ENCODE measurements at regions not wholly inside any gene's neighbourhood (a gene's known extent, or its start where the extent isn't known, plus 50 kb on each side); places are given as distances from the start of the nearest gene placed in this dataset.
"Not testable (repeated sequence)": the region's sequence is repeated elsewhere in the genome, so short reads cannot be mapped to it uniquely, and the experiment has no call there.

- no peak for DNase-seq
Observed at GRCh38 chr6:21742238-21742660, 148.7 kb downstream of the SOX4 start.

- DNase-seq = no peak
Observed at GRCh38 chr6:21744331-21744730, 150.8 kb downstream of the SOX4 start.

GRCh38 chr6:21745543-21746337 is 152.2 kb downstream of the SOX4 start:
- DNase-seq = no peak

- no peak for DNase-seq
Observed at GRCh38 chr6:21747441-21747840, 153.9 kb downstream of the SOX4 start.

GRCh38 chr6:21748343-21749056 is 154.9 kb downstream of the SOX4 start:
- DNase-seq = peak; percentile 65

- DNase-seq = no peak
Observed at GRCh38 chr6:21749754-21750153, 156.2 kb downstream of the SOX4 start.

- no peak for DNase-seq
Observed at GRCh38 chr6:21750575-21750974, 157.0 kb downstream of the SOX4 start.

- no peak for DNase-seq
Observed at GRCh38 chr6:21751608-21752007, 158.1 kb downstream of the SOX4 start.

- DNase-seq = no peak
Observed at GRCh38 chr6:21752054-21752811, 158.7 kb downstream of the SOX4 start.

- DNase-seq = no peak
Observed at GRCh38 chr6:21753241-21754108, 159.9 kb downstream of the SOX4 start.

- no peak for DNase-seq
Observed at GRCh38 chr6:21754891-21755290, 161.3 kb downstream of the SOX4 start.

GRCh38 chr6:21756487-21756886 is 162.9 kb downstream of the SOX4 start:
- DNase-seq = no peak

GRCh38 chr6:21757392-21757791 is 163.8 kb downstream of the SOX4 start:
- DNase-seq = not testable (repeated sequence)

- DNase-seq = no peak
Observed at GRCh38 chr6:21759721-21760120, 166.2 kb downstream of the SOX4 start.

GRCh38 chr6:21761053-21761730 is 167.6 kb downstream of the SOX4 start:
- not testable (repeated sequence) for DNase-seq

GRCh38 chr6:21764989-21765388 is 171.4 kb downstream of the SOX4 start:
- no peak for DNase-seq

- DNase-seq = no peak
Observed at GRCh38 chr6:21767891-21768648, 174.5 kb downstream of the SOX4 start.

- peak; percentile 57 for DNase-seq
Observed at GRCh38 chr6:21769405-21769861, 175.9 kb downstream of the SOX4 start.

GRCh38 chr6:21769968-21770367 is 176.4 kb downstream of the SOX4 start:
- no peak for DNase-seq
